OCI-LY3 (cell line): ENCODE measurements at regions not wholly inside any gene's neighbourhood (a gene's known extent, or its start where the extent isn't known, plus 50 kb on each side); places are given as distances from the start of the nearest gene placed in this dataset.
A peak's percentile ranks its signal among the peaks of the same experiment; 100 is the strongest.

Experiments used
- H2AFZ ChIP-seq: fragments of 200-600, 300-600 bp; shearing (Covaris generic); 2 replicates; pipeline ENCODE4 v1.6.0; 2014; ENCODE audit warnings: antibody characterized with exemption, low read depth, low read length
- H3K27ac ChIP-seq: fragments of 200-600, 300-600 bp; sonication (generic); 2 replicates; pipeline ENCODE4 v1.5.1; 2014; ENCODE audit warnings: mild to moderate bottlenecking, low read length, moderate library complexity, mixed read lengths
- H3K27me3 ChIP-seq: fragments of 200-600, 300-600 bp; sonication (generic); 2 replicates; pipeline ENCODE4 v1.6.1; 2014; ENCODE audit warnings: low read depth, low read length, mixed read lengths
- H3K36me3 ChIP-seq: fragments of 200-600, 300-600 bp; sonication (generic); replicated peaks from 2 replicates; pipeline ENCODE3; 2014; ENCODE audit warnings: low read depth, low read length, mixed read lengths
- H3K4me1 ChIP-seq: fragments of 300-600, 200-600 bp; sonication (generic); 2 replicates; pipeline ENCODE4 v1.6.1; 2014; ENCODE audit warnings: low read length, mixed read lengths
- H3K4me2 ChIP-seq: fragments of 200-600, 300-600 bp; sonication (generic); 2 replicates; pipeline ENCODE4 v1.6.1; 2014; ENCODE audit warnings: low read length, mixed read lengths
- H3K4me3 ChIP-seq: fragments of 300-600, 200-600 bp; sonication (generic); 2 replicates; pipeline ENCODE4 v1.5.1; 2014; ENCODE audit warnings: antibody characterized with exemption, mild to moderate bottlenecking, low read length, moderate library complexity
- H3K79me2 ChIP-seq: fragments of 300-600, 200-600 bp; shearing (Covaris generic); 2 replicates; pipeline ENCODE4 v1.6.1; 2014; ENCODE audit warnings: mild to moderate bottlenecking, low read length, mixed read lengths
- H3K9ac ChIP-seq: fragments of 300-600, 200-600 bp; shearing (Covaris generic); 2 replicates; pipeline ENCODE4 v1.6.0; 2014; ENCODE audit warnings: mild to moderate bottlenecking, low read length, moderate library complexity
- H3K9me3 ChIP-seq: fragments of 200-600, 300-600 bp; shearing (Covaris generic); 2 replicates; pipeline ENCODE4 v1.6.1; 2014; ENCODE audit warnings: low read length, mixed read lengths; ENCODE audit not compliant: insufficient read depth
- H4K20me1 ChIP-seq: fragments of 200-600, 300-600 bp; sonication (generic); 2 replicates; pipeline ENCODE4 v1.6.1; 2016; ENCODE audit warnings: low read length, mixed read lengths; ENCODE audit not compliant: insufficient read depth
- EZH2phosphoT487 ChIP-seq: fragments of 200-600 bp; shearing (Covaris generic); IDR thresholded peaks from 2 replicates; pipeline ENCODE4 v1.6.1; 2018; ENCODE audit warnings: antibody characterized with exemption, mixed run types, low read depth
- TF ChIP-seq, protein P1 (sequence below): fragments of 200-600, 300-600 bp; sonication (generic); IDR thresholded peaks from 2 replicates; pipeline ENCODE4 v1.5.1; 2014; ENCODE audit warnings: antibody characterized with exemption, low read length, low read depth

DNA sequence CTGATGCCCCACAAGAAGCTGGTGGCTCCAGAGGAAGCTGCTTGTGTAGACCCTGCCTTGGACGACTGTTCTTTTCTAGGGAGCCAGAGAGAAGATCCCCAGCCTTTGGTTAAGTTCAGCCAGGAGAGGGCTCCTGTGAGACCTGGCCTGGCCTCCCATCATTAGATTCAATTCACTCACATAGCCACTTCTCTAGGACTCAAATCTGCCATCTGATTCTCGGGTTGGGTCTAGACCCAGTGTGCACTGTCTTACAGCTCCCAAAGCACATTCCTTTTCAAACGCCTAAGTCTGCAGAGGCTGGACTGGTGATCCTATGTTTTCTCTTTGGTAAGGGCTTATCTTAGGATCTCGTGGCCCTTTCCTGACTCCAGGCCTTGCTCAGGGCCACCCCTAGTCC lies 81.7 kb upstream of the NPHP3 start:
- no peak overlapping the region for H2AFZ ChIP-seq
- H3K4me3 ChIP-seq: no peak overlapping the region
- H3K4me1 ChIP-seq: no peaks in the 10 kb centered on the region
- TF ChIP-seq, protein P1, sequence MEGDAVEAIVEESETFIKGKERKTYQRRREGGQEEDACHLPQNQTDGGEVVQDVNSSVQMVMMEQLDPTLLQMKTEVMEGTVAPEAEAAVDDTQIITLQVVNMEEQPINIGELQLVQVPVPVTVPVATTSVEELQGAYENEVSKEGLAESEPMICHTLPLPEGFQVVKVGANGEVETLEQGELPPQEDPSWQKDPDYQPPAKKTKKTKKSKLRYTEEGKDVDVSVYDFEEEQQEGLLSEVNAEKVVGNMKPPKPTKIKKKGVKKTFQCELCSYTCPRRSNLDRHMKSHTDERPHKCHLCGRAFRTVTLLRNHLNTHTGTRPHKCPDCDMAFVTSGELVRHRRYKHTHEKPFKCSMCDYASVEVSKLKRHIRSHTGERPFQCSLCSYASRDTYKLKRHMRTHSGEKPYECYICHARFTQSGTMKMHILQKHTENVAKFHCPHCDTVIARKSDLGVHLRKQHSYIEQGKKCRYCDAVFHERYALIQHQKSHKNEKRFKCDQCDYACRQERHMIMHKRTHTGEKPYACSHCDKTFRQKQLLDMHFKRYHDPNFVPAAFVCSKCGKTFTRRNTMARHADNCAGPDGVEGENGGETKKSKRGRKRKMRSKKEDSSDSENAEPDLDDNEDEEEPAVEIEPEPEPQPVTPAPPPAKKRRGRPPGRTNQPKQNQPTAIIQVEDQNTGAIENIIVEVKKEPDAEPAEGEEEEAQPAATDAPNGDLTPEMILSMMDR: peak; percentile 21; the same call in 1 of the 2 replicates
- no peak for TF ChIP-seq EZH2phosphoT487
- no peaks in the 10 kb centered on the region for H3K79me2 ChIP-seq
- H3K4me2 ChIP-seq: no peak overlapping the region
- H3K9me3 ChIP-seq: no peaks in the 10 kb centered on the region
- H3K36me3 ChIP-seq: no peaks in the 10 kb centered on the region
- H3K9ac ChIP-seq: no peak overlapping the region
- H3K27ac ChIP-seq: no peak overlapping the region
- H4K20me1 ChIP-seq: no peaks in the 10 kb centered on the region
- H3K27me3 ChIP-seq: no peaks in the 10 kb centered on the region

DNA sequence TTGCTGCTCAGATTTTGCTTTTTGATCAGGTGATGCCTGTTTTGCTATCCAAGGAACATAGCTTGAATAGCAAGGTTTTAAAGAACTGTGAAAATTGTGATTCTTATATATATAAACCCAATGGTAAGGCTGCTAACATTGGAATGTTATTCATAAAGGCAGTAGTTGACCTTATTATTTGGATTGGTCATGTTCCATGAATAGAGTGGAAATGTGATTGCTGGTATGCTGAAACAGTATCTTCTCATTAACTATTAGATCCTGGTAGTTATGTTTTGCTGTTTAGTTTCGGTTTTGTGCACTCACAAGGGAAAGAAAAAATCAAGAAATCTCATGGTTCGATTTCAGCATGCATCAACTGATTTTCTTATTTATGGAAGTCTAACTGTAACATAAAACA lies 78.7 kb upstream of the NPHP3 start:
- TF ChIP-seq, protein P1: no peak
- no peak for TF ChIP-seq EZH2phosphoT487
- no peaks in the 10 kb centered on the region for H4K20me1 ChIP-seq
- no peaks in the 10 kb centered on the region for H3K36me3 ChIP-seq
- H3K4me2 ChIP-seq: no peak overlapping the region
- H3K9ac ChIP-seq: no peak overlapping the region
- H3K4me3 ChIP-seq: no peak overlapping the region
- no peaks in the 10 kb centered on the region for H3K4me1 ChIP-seq
- H3K27ac ChIP-seq: no peak overlapping the region
- H3K79me2 ChIP-seq: no peaks in the 10 kb centered on the region
- H3K27me3 ChIP-seq: no peaks in the 10 kb centered on the region
- H3K9me3 ChIP-seq: no peaks in the 10 kb centered on the region
- no peak overlapping the region for H2AFZ ChIP-seq

DNA sequence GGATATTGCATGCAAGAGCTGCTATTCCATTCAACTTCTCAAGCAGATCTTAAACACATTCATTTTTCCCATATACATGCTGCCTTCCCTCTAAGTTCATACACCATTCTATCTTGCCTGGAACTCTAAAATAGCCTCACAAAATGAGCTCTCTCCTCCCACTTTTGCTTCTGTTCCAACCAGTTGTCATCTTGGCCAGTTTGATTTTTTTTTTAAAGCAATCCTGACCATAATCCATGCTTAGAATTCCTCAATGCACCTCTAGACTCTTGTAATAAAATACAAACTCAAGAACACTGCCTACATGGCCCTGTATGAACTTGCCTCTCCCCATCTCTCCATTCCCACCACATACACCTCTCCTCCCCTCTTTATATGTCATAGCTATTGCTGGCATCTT lies 68.6 kb upstream of the NPHP3 start:
- Histone ChIP-seq H3K9me3 (no peaks in the 10 kb centered on the region), H2AFZ (no peak overlapping the region), H3K4me2 (no peak overlapping the region), H3K79me2 (no peaks in the 10 kb centered on the region), H3K27ac (no peak overlapping the region), H3K9ac (no peak overlapping the region), H3K4me1 (no peaks in the 10 kb centered on the region), H4K20me1 (no peaks in the 10 kb centered on the region), H3K27me3 (peaks cover 7% of the 10 kb centered on the region; the same call in 1 of the 2 replicates), H3K36me3 (no peaks in the 10 kb centered on the region), H3K4me3 (no peak overlapping the region)
- no peak for TF ChIP-seq EZH2phosphoT487
- TF ChIP-seq, protein P1: no peak

DNA sequence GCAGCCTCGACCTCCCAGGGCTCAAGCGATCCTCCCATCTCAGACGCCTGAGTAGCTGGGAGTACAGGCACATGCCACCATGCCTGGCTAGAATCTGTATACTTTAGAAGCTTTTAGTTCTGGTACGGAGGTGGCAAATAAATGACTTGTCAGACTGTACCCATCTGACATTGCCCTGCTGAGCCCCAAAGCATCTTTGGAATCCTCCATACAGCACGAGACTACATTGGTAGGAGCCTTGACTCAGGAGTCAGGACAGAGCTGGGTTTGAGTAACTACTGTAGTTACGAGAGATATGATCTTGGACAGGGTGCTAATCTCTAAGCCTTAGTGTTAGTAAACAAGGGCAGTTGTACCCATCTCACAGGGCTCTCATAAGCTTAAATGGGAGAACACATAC lies 67.8 kb upstream of the NPHP3 start:
- no peak for TF ChIP-seq EZH2phosphoT487
- Histone ChIP-seq H2AFZ (no peak overlapping the region), H3K4me2 (no peak overlapping the region)

DNA sequence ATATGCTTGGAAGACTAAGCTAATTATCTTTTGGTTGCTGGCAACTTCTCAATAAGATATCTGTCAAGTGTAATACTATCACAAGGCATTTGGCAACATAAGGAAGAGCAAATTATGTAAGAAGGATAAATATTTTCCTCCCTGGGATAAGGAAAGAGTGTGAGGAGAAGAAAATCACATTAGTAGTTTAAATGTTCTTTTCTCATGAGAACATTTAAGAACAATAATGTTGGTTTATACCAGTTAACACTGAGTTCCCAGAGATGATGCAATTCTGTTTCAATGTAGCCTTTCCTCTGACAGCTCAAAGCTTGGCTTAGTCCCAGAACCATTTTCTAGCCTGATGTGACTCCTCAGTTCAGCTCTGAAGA lies 66.1 kb upstream of the NPHP3 start:
- no peak overlapping the region for H3K9ac ChIP-seq
- H4K20me1 ChIP-seq: no peaks in the 10 kb centered on the region
- no peaks in the 10 kb centered on the region for H3K79me2 ChIP-seq
- no peak overlapping the region for H3K27ac ChIP-seq
- 0 out of 2 replicates have a peak, but pooled peaks cover 3% of the 10 kb centered on the region for H3K27me3 ChIP-seq
- no peak overlapping the region for H3K4me3 ChIP-seq
- H3K4me2 ChIP-seq: no peak overlapping the region
- H2AFZ ChIP-seq: no peak overlapping the region
- H3K36me3 ChIP-seq: no peaks in the 10 kb centered on the region
- no peaks in the 10 kb centered on the region for H3K4me1 ChIP-seq
- no peak for TF ChIP-seq EZH2phosphoT487
- TF ChIP-seq, protein P1: no peak
- H3K9me3 ChIP-seq: no peaks in the 10 kb centered on the region

More for the DNA sequence above, 67.8 kb upstream of the NPHP3 start:
- no peaks in the 10 kb centered on the region for H3K9me3 ChIP-seq
- H3K4me1 ChIP-seq: no peaks in the 10 kb centered on the region
- no peak overlapping the region for H3K9ac ChIP-seq
- H3K79me2 ChIP-seq: no peaks in the 10 kb centered on the region
- no peaks in the 10 kb centered on the region for H4K20me1 ChIP-seq
- no peak overlapping the region for H3K4me3 ChIP-seq
- H3K27me3 ChIP-seq: peaks cover 7% of the 10 kb centered on the region; the same call in 1 of the 2 replicates
- no peak overlapping the region for H3K27ac ChIP-seq
- H3K36me3 ChIP-seq: no peaks in the 10 kb centered on the region
